ENCODE measurements at regions not wholly inside any gene's neighbourhood (a gene's known extent, or its start where the extent isn't known, plus 50 kb on each side); places are given as distances from the start of the nearest gene placed in this dataset.
"Not testable (repeated sequence)": the region's sequence is repeated elsewhere in the genome, so short reads cannot be mapped to it uniquely, and the experiment has no call there.

GRCh38 chr14:71619472-71619871 is 312.8 kb upstream of the RGS6 start:
- no peak for DNase-seq (ENCODE audit: extremely low read depth in 1 of 2, low read depth in 1 of 2)

DNA sequence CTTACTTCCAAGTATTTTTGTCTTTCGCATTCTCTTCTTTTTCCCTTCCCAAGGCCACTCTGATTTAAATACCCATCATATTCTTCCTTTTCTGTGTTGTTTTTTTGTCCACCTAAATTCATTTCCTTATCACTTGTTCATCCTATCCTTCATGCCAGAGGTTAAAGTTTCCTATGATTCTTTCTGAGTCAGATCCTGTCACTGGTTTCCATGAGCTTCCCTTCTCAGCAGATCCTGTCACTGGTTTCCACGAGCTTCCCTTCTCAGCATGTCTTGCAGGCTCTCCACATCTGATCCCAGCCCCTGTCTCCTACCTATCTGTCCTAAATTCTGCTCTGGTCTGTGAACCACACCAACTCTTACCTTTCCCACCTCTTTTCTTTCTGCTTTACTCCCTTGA is 311.8 kb upstream of the RGS6 start:
- DNase-seq (ENCODE audit: extremely low read depth in 1 of 2, low read depth in 1 of 2): no peak

- no peak for DNase-seq (ENCODE audit: extremely low read depth in 1 of 2, low read depth in 1 of 2)
These were observed 311.0 kb upstream of the RGS6 start for GRCh38 chr14:71621276-71621675.

DNA sequence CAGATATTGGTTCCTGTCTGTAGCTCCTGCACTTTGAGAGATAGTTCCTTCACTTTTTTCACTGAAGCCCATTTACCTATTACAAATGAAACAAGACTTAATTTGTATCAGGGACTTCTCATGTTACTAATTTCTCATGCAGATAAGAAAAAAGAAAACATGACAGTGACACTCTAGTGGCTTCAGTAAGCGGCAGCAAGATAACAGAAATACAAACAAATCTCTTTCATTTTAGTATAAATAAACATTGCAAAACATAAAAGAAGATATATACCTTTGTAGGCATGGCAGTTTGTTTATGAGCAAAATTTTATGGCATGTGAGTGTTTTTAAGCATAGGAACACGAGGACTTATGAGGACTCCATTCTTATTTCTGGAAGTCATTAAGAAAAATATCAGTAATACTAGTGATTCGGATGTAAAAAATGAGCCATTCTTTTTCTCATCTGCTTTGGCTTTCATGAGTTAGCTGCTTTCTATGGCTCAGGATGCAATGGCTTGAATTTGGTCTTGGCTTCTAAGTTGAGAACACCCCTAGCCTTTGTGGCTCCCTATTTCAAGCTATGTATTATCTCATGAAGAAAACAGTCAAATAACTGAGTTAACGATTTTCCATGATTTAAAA is 310.1 kb upstream of the RGS6 start:
- no peak for DNase-seq (ENCODE audit: extremely low read depth in 1 of 2, low read depth in 1 of 2)

DNA sequence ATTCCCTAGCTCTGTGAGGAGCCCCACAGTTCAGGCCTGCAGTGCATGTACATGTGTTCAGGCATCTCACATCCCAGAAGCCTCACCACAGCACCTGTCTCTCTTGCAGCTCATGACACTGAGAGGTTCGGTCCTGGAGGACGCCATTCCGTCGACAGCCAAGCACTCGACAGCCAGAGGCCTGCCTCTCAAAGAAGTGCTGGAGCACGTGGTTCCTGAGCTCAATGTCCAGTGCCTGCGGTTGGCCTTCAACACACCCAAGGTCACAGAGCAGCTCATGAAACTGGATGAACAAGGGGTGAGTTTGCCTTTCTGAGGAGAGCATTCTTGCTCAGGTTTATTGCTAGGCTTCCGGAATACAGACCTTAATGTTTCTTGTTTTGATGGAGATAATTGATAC is 308.3 kb upstream of the RGS6 start:
- DNase-seq (ENCODE audit: extremely low read depth in 1 of 2, low read depth in 1 of 2): no peak

- no peak for DNase-seq (ENCODE audit: extremely low read depth in 1 of 2, low read depth in 1 of 2)
These were observed 307.1 kb upstream of the RGS6 start for GRCh38 chr14:71625175-71625574.

DNA sequence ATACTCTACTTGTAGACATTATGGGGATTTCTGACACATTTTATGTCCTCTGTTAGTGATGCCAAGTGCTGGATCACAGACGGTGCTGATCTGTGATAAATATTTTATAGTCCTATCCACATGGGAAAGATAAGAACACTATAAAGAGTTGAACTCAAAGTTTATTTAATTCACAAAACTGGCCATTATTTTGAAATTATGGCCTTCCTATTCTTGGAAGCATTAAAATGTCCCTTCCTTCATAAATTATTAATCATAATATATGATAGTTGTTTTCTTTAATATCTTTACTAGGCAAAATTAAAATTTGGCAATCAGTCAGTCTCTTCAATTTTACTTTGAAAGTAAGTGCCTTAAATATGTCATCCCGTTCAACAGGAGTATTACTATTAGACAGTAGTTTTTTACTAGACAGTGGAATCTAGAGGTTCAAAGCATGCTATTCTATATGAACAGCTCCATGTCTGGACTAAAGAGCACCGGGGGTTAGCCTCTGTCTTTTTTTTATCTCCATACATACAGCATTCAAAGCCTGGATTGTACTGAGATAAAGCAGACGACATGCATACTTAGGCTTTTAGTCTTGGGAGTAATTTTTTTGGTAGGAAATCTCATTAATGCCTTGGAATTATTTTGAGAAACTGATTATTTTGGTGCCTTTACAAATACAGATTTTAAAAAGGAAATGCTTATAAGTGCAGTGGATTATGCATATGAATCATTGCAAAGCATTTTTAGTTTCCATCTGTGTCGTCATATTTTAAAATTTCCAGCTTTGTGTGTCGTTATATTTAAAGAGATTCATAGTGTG is 306.1 kb upstream of the RGS6 start:
- DNase-seq (ENCODE audit: extremely low read depth in 1 of 2, low read depth in 1 of 2): no peak

GRCh38 chr14:71628433-71628832 is 303.8 kb upstream of the RGS6 start:
- DNase-seq (ENCODE audit: extremely low read depth in 1 of 2, low read depth in 1 of 2): no peak

DNA sequence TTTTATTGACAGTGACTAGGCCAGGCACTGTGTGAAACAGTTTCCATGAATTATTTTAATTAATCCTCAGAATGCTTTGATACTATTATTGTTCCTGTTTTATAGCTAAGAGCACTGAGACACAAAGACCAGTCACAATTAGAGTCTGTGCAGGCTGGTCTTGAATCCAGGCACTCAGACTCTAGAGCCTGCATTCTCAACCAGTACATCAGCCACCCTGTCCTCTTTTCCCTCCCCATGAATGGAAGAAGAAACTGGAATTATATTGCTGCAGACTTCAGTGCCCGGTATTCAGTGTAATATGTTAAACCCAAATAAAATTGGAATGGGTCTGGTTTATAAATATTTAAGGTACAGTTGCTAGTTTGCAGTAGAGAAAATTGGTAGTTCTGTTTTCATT is 303.0 kb upstream of the RGS6 start:
- no peak for DNase-seq (ENCODE audit: extremely low read depth in 1 of 2, low read depth in 1 of 2)

DNA sequence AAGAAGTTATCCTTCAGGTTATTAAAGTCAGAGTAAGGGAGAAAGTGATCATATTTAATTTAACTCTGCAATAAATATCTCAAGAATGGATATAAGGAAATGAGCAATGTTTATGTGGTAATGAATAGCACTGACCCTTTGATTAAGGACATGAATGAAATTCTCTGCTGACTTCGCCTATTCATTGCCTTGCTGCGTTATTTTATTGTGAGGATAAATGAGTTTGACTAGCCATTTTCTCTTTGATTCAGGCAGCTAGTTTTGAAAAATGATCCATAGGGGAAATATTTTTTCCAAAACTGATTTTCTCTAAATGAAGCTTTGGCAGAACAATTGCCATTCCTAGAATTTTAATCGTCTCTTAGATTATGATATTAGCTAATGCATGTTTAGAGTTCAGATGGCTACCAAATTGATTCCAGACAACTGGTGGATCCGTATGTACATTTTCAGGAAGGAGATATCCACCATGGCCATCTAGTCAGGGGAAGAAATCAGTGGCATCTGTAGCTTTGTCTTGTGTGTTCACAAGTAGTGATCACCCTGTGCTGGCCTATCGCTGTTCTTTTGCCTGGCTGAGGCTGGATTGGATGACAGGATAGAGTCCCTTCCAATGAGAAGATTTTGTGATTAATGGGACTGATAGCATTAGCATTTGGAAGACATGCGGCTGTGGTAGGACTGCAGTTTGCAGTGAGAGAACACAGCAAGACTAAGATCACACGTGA is 302.3 kb upstream of the RGS6 start:
- DNase-seq (ENCODE audit: extremely low read depth in 1 of 2, low read depth in 1 of 2): no peak

- not testable (repeated sequence) for DNase-seq (ENCODE audit: extremely low read depth in 1 of 2, low read depth in 1 of 2)
These were observed 301.2 kb upstream of the RGS6 start for GRCh38 chr14:71631030-71631429.

- DNase-seq (ENCODE audit: extremely low read depth in 1 of 2, low read depth in 1 of 2): no peak
These were observed 299.7 kb upstream of the RGS6 start for GRCh38 chr14:71632440-71632946.

DNA sequence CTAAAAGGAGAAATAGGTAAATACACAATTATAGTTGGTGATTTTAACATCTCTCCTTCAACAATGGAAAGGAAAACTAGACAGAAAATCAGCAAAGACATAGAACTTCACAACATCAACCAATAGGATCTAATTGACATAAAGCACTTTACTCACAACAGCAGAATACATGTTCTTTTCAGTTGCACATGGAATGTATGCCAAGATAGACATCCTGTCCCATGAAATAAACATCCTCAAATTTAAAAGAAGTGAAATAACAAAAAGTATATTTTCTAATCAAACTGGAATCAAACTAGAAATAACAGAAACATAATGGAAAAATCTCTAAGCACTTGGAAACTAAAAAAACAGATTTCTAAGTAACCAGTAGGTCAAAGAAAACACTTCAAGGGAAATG is 296.2 kb upstream of the RGS6 start:
- DNase-seq (ENCODE audit: extremely low read depth in 1 of 2, low read depth in 1 of 2): no peak

- DNase-seq (ENCODE audit: extremely low read depth in 1 of 2, low read depth in 1 of 2): no peak
These were observed 295.3 kb upstream of the RGS6 start for GRCh38 chr14:71636820-71637471.

DNA sequence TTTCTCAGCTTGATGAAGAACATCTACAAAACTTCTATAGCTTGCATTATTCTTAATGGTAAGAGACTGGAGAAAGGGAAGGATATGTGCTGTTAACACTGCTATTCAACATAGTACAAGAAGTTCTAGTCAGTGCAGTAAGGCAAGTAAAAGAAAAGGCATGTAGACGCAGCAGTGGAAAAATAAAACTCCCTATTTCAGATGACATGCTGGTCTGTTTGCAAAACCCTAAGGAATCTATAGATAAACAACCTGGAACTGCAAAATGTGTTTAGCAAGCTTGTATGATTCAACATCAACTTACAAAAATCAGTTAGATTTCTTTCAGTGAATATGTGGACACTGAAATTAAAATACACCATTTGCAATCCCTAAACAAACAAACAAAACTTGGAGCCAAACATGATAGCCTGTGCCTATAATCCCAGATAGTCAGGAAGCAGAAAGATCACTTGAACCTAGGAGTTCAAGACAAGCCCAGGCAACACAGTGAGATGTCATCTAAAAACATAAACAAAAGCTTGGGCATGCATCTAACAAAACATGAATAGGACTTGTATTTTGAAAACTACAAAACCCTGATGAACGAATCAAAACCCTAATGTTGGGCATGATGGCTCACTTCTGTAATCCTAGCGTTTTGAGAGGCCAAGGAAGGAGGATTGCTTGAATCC is 293.6 kb upstream of the RGS6 start:
- DNase-seq (ENCODE audit: extremely low read depth in 1 of 2, low read depth in 1 of 2): no peak

DNA sequence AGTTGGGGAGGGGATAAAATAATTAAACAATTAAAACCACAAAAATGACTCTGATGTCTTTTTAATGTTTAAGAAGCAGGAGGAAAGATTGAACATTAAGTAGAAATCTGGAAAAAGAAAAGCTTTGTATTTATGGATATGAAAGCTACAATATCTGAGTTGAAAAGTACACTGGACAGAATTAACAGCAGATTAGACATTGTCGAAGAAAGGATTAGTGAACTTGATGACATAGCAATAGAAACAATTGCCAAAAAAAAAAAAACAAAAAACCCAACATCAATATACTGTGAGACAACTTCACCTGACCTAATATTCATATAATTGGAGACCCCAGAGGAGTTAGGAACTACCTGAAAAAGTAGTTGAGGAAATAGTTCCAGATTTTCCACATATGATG is 289.5 kb upstream of the RGS6 start:
- DNase-seq (ENCODE audit: extremely low read depth in 1 of 2, low read depth in 1 of 2): no peak

DNA sequence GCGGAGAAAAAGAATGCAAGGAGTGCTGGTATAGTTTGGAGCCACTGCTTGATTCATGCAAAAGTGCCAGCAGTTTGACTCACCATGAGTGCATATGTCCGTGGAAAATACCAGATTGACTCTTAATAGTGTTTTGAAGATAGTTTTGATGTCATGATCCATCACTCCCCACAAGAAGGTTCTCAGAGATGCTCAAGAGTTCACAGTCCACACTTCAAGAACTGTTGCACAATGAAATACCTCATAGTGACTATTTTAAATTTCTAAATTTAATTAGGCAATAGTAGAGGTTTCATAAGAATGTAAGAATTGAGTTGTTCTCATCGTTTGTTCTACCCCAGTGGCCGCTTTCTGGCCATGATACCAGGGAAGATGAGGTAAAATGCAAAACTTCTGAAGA is 286.6 kb upstream of the RGS6 start:
- DNase-seq (ENCODE audit: extremely low read depth in 1 of 2, low read depth in 1 of 2): no peak

- DNase-seq (ENCODE audit: extremely low read depth in 1 of 2, low read depth in 1 of 2): no peak
These were observed 285.7 kb upstream of the RGS6 start for GRCh38 chr14:71646518-71646917.

- DNase-seq (ENCODE audit: extremely low read depth in 1 of 2, low read depth in 1 of 2): no peak
These were observed 285.0 kb upstream of the RGS6 start for GRCh38 chr14:71647086-71647784.

DNA sequence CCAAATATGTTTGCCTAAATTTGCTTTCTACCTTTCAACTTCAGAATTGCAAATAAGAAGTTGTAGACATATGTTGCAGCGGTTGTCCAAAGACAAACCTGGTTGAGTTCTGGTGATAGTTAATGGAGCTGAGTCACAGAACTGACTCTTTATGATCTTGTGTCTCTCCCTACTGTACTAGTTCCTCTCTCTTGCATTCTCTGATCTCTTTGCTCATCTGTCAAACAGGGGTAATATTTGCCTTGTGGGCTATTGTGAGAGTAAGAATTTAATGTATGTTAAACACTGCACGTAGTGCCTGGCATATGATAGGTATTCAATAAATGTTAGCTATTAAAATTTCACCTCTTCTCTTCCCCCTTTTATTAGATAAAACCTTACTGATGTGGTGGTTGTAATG is 283.5 kb upstream of the RGS6 start:
- DNase-seq (ENCODE audit: extremely low read depth in 1 of 2, low read depth in 1 of 2): no peak
